HEK293 (cell line): ENCODE measurements at regions not wholly inside any gene's neighbourhood (a gene's known extent, or its start where the extent isn't known, plus 50 kb on each side); places are given as distances from the start of the nearest gene placed in this dataset.

Experiments
- CTCF ChIA-PET: fragments of 350-600 bp; formaldehyde crosslinking; extraction: SDS; loops from one replicate; lab custom pipeline; 2021; ENCODE audit warnings: antibody characterized with exemption; lab: Yijun Ruan, JAX
- POLR2A ChIA-PET: fragments of 300-600 bp; formaldehyde crosslinking; extraction: SDS; loops from one replicate; lab custom pipeline; 2020; ENCODE audit warnings: antibody characterized with exemption, inconsistent platforms; lab: Yijun Ruan, JAX
- H3K27ac ChIP-seq: fragments of 200-500 bp; sonication (Bioruptor generic); 2 replicates; pipeline ENCODE4 v1.5.1; 2014; ENCODE audit warnings: low read depth, low read length, control low read depth, inconsistent platforms; ENCODE audit errors: extremely low read depth
- H3K36me3 ChIP-seq, 2 experiments: fragments of 200-500 bp in 1 of 2; sonication (Bioruptor generic) in 1 of 2; 1 replicate in 1 of 2; 2 replicates in 1 of 2; pipeline ENCODE4 v1.5.1; 2014 to 2017; ENCODE audit warnings: inconsistent platforms in 2 of 2, low read length in 2 of 2; ENCODE audit not compliant: control insufficient read depth in 2 of 2, insufficient read depth in 1 of 2
- H3K4me1 ChIP-seq: fragments of 200-500 bp; sonication (Bioruptor generic); 2 replicates; pipeline ENCODE4 v1.5.1; 2014; ENCODE audit warnings: mild to moderate bottlenecking, low read length, inconsistent platforms; ENCODE audit not compliant: control insufficient read depth, insufficient read depth
- H3K4me3 ChIP-seq: 2 replicates; pipeline ENCODE4 v1.5.1; 2011; ENCODE audit warnings: low read depth, mild to moderate bottlenecking, control low read depth, low read length, moderate library complexity
- H3K9me3 ChIP-seq: fragments of 200-500 bp; sonication (Bioruptor generic); 2 replicates; pipeline ENCODE4 v1.5.1; 2014; ENCODE audit warnings: low read depth, low read length, inconsistent platforms; ENCODE audit not compliant: control insufficient read depth, insufficient read depth
- GFI1B ChIP-seq: fragments of 450-650 bp; formaldehyde crosslinking; IDR thresholded peaks from 2 replicates; pipeline ENCODE4 v1.5.1; 2016; ENCODE audit warnings: missing biosample characterization, missing genetic modification characterization
- GLI4 ChIP-seq: fragments of 450-650 bp; formaldehyde crosslinking; IDR thresholded peaks from 2 replicates; pipeline ENCODE4 v1.5.1; 2016; ENCODE audit warnings: missing biosample characterization, missing genetic modification characterization
- KLF10 ChIP-seq: fragments of 450-650 bp; IDR thresholded peaks from 2 replicates; pipeline ENCODE4 v1.5.1; 2018; ENCODE audit warnings: missing biosample characterization, mild to moderate bottlenecking, missing genetic modification characterization
- KLF7 ChIP-seq: fragments of 450-650 bp; formaldehyde crosslinking; IDR thresholded peaks from 2 replicates; pipeline ENCODE4 v1.5.1; 2016; ENCODE audit warnings: missing biosample characterization, missing genetic modification characterization, borderline replicate concordance
- MEIS1 ChIP-seq: sonication (generic); formaldehyde crosslinking; IDR thresholded peaks from 2 replicates; pipeline ENCODE4 v1.8.1; 2022; ENCODE audit warnings: missing genetic modification reagents, mild to moderate bottlenecking, borderline replicate concordance
- OVOL3 ChIP-seq: fragments of 450-650 bp; formaldehyde crosslinking; IDR thresholded peaks from 2 replicates; pipeline ENCODE4 v1.5.1; 2016; ENCODE audit warnings: missing biosample characterization, missing genetic modification characterization
- PRDM1 ChIP-seq: fragments of 450-650 bp; formaldehyde crosslinking; IDR thresholded peaks from 2 replicates; pipeline ENCODE4; 2016; ENCODE audit warnings: missing biosample characterization, missing genetic modification characterization
- RBAK ChIP-seq: fragments of 450-650 bp; formaldehyde crosslinking; IDR thresholded peaks from 2 replicates; pipeline ENCODE4 v1.5.1; 2016; ENCODE audit warnings: missing biosample characterization, missing genetic modification characterization
- WT1 ChIP-seq: fragments of 450-650 bp; formaldehyde crosslinking; IDR thresholded peaks from 2 replicates; pipeline ENCODE4 v1.5.1; 2016; ENCODE audit warnings: missing biosample characterization, missing genetic modification characterization
- ZBTB1 ChIP-seq: fragments of 450-650 bp; formaldehyde crosslinking; IDR thresholded peaks from 2 replicates; pipeline ENCODE4 v1.5.1; 2016; ENCODE audit warnings: missing biosample characterization, missing genetic modification characterization
- ZBTB17 ChIP-seq: fragments of 450-650 bp; formaldehyde crosslinking; IDR thresholded peaks from 2 replicates; pipeline ENCODE4 v1.5.1; 2016; ENCODE audit warnings: missing biosample characterization, missing genetic modification characterization
- ZBTB21 ChIP-seq: fragments of 450-650 bp; formaldehyde crosslinking; IDR thresholded peaks from 2 replicates; pipeline ENCODE4 v1.5.1; 2017; ENCODE audit warnings: missing biosample characterization, missing genetic modification characterization
- ZNF157 ChIP-seq: fragments of 450-650 bp; formaldehyde crosslinking; IDR thresholded peaks from 2 replicates; pipeline ENCODE4 v1.5.1; 2016; ENCODE audit warnings: missing biosample characterization, missing genetic modification characterization
- ZNF18 ChIP-seq: fragments of 450-650 bp; formaldehyde crosslinking; IDR thresholded peaks from 2 replicates; pipeline ENCODE4 v1.5.1; 2016; ENCODE audit warnings: missing biosample characterization, missing genetic modification characterization
- ZNF23 ChIP-seq: fragments of 450-650 bp; formaldehyde crosslinking; IDR thresholded peaks from 2 replicates; pipeline ENCODE4 v1.5.1; 2016; ENCODE audit warnings: missing biosample characterization, missing genetic modification characterization, borderline replicate concordance
- ZNF24 ChIP-seq: fragments of 450-650 bp; formaldehyde crosslinking; IDR thresholded peaks from 2 replicates; pipeline ENCODE4 v1.5.1; 2016; ENCODE audit warnings: missing biosample characterization, missing genetic modification characterization
- ZNF280D ChIP-seq: fragments of 450-650 bp; formaldehyde crosslinking; IDR thresholded peaks from 2 replicates; pipeline ENCODE4 v1.5.1; 2016; ENCODE audit warnings: missing biosample characterization, missing genetic modification characterization
- ZNF350 ChIP-seq: fragments of 450-650 bp; formaldehyde crosslinking; IDR thresholded peaks from 2 replicates; pipeline ENCODE4 v1.5.0; 2017; ENCODE audit warnings: missing biosample characterization, mild to moderate bottlenecking, missing genetic modification characterization
- ZNF37A ChIP-seq: fragments of 450-650 bp; IDR thresholded peaks from 2 replicates; pipeline ENCODE4 v1.5.1; 2018; ENCODE audit warnings: missing biosample characterization, missing genetic modification characterization
- ZNF391 ChIP-seq: fragments of 450-650 bp; formaldehyde crosslinking; IDR thresholded peaks from 2 replicates; pipeline ENCODE4 v1.5.1; 2016; ENCODE audit warnings: low read depth, missing biosample characterization, missing genetic modification characterization, borderline replicate concordance
- ZNF48 ChIP-seq: fragments of 450-650 bp; formaldehyde crosslinking; IDR thresholded peaks from 2 replicates; pipeline ENCODE4 v1.5.1; 2016; ENCODE audit warnings: missing biosample characterization, missing genetic modification characterization
- ZNF501 ChIP-seq: fragments of 450-650 bp; formaldehyde crosslinking; IDR thresholded peaks from 2 replicates; pipeline ENCODE4 v1.5.1; 2016; ENCODE audit warnings: missing biosample characterization, missing genetic modification characterization
- ZNF521 ChIP-seq: fragments of 450-650 bp; formaldehyde crosslinking; IDR thresholded peaks from 2 replicates; pipeline ENCODE4 v1.5.1; 2017; ENCODE audit warnings: missing biosample characterization, mild to moderate bottlenecking, missing genetic modification characterization
- ZNF549 ChIP-seq: fragments of 450-650 bp; IDR thresholded peaks from 2 replicates; pipeline ENCODE4 v1.5.1; 2018; ENCODE audit warnings: missing biosample characterization, missing genetic modification characterization, mild to moderate bottlenecking, inconsistent platforms, moderate library complexity
- ZNF600 ChIP-seq: fragments of 450-650 bp; formaldehyde crosslinking; IDR thresholded peaks from 2 replicates; pipeline ENCODE4 v1.5.1; 2016; ENCODE audit warnings: missing biosample characterization, missing genetic modification characterization
- ZNF645 ChIP-seq: fragments of 450-650 bp; formaldehyde crosslinking; IDR thresholded peaks from 2 replicates; pipeline ENCODE4; 2016; ENCODE audit warnings: missing biosample characterization, missing genetic modification characterization
- ZNF76 ChIP-seq: fragments of 450-650 bp; formaldehyde crosslinking; IDR thresholded peaks from 2 replicates; pipeline ENCODE4; 2016; ENCODE audit warnings: low read depth, missing biosample characterization, missing genetic modification characterization, borderline replicate concordance
- ZSCAN18 ChIP-seq: fragments of 450-650 bp; formaldehyde crosslinking; IDR thresholded peaks from 2 replicates; pipeline ENCODE4 v1.5.1; 2016; ENCODE audit warnings: missing biosample characterization, missing genetic modification characterization

GRCh38 chr5:89343666-89344065, 460.7 kb upstream of the MEF2C start:
- H3K4me3 ChIP-seq = no peak overlapping the region
- no peaks in the 10 kb centered on the region for H3K9me3 ChIP-seq
- CTCF ChIA-PET = no interaction called here
- H3K4me1 ChIP-seq = no peaks in the 10 kb centered on the region
- POLR2A ChIA-PET = no interaction called here
- H3K27ac ChIP-seq = no peak overlapping the region
- H3K36me3 ChIP-seq = no peaks in the 10 kb centered on the region
- TF ChIP-seq KLF10 (tag by site-specific recombination) (no peak), WT1 (tag by site-specific recombination) (no peak), KLF7 (tag by site-specific recombination) (no peak), RBAK (tag by site-specific recombination) (no peak), ZNF48 (tag by site-specific recombination) (no peak), ZNF549 (tag by site-specific recombination) (no peak), PRDM1 (tag by site-specific recombination) (no peak), ZNF18 (tag by site-specific recombination) (no peak), GLI4 (tag by site-specific recombination) (no peak), ZNF391 (tag by site-specific recombination) (no peak), MEIS1 (no peak), ZNF23 (tag by site-specific recombination) (no peak), ZSCAN18 (tag by site-specific recombination) (no peak), ZNF37A (tag by site-specific recombination) (no peak), ZNF600 (tag by site-specific recombination) (no peak), ZBTB17 (tag by site-specific recombination) (no peak), ZBTB1 (no peak), GFI1B (tag by site-specific recombination) (no peak), ZNF350 (tag by site-specific recombination) (no peak)

GRCh38 chr5:89342106-89342876, 459.3 kb upstream of the MEF2C start:
- ChIA-PET CTCF (interaction anchor here (1.6 kb wide), 1 partner anchor 11 kb away, joined by 4 read pairs; no protein-coding TSS in a partner anchor), POLR2A (no interaction called here)
- Histone ChIP-seq H3K9me3 (no peaks in the 10 kb centered on the region), H3K36me3 (no peaks in the 10 kb centered on the region), H3K4me3 (no peak overlapping the region), H3K27ac (no peak overlapping the region), H3K4me1 (no peaks in the 10 kb centered on the region)
- no peak for TF ChIP-seq ZNF76 (tag by site-specific recombination)
- TF ChIP-seq OVOL3 (tag by site-specific recombination) = no peak
- TF ChIP-seq ZNF24 (tag by site-specific recombination) = no peak
- TF ChIP-seq ZNF645 = no peak
- no peak for TF ChIP-seq ZNF521 (tag by site-specific recombination)
- TF ChIP-seq ZNF157 (tag by site-specific recombination) = no peak
- no peak for TF ChIP-seq ZNF280D (tag by site-specific recombination)
- no peak for TF ChIP-seq ZNF18 (tag by site-specific recombination)
- no peak for TF ChIP-seq ZBTB21 (tag by site-specific recombination)
- no peak for TF ChIP-seq ZNF501
